H9 (cell line): ENCODE measurements at regions not wholly inside any gene's neighbourhood (a gene's known extent, or its start where the extent isn't known, plus 50 kb on each side); places are given as distances from the start of the nearest gene placed in this dataset.

Source experiments
- DNase-seq: peaks from one replicate; pipeline ENCODE4 v3.0.0-alpha.2; 2017
- H2AFZ ChIP-seq: one replicate; pipeline ENCODE4 v1.6.1; 2013; ENCODE audit warnings: mild to moderate bottlenecking, low read length, control low read depth, moderate library complexity
- H2AK5ac ChIP-seq: 2 replicates; pipeline ENCODE4 v1.6.1; 2013; ENCODE audit warnings: low read length, control low read depth, mixed read lengths; ENCODE audit not compliant: insufficient read length
- H2BK120ac ChIP-seq: one replicate; pipeline ENCODE4 v1.6.1; 2013; ENCODE audit warnings: low read depth, mild to moderate bottlenecking, low read length, control low read depth, inconsistent platforms; ENCODE audit not compliant: poor library complexity, severe bottlenecking
- H2BK12ac ChIP-seq: 2 replicates; pipeline ENCODE4 v1.6.1; 2013; ENCODE audit warnings: low read length, control low read depth, mixed read lengths, low read depth; ENCODE audit not compliant: insufficient read length
- H2BK15ac ChIP-seq: 2 replicates; pipeline ENCODE4 v1.6.1; 2013; ENCODE audit warnings: low read depth, low read length, control low read depth
- H2BK20ac ChIP-seq: one replicate; pipeline ENCODE4 v1.6.1; 2013; ENCODE audit warnings: low read depth, mild to moderate bottlenecking, low read length, control low read depth, inconsistent platforms; ENCODE audit not compliant: poor library complexity, severe bottlenecking
- H2BK5ac ChIP-seq: 2 replicates; pipeline ENCODE4 v1.6.1; 2013; ENCODE audit warnings: low read length, control low read depth, mixed read lengths; ENCODE audit not compliant: insufficient read length
- H3K14ac ChIP-seq: 2 replicates; pipeline ENCODE4 v1.6.1; 2013; ENCODE audit warnings: low read length, control low read depth; ENCODE audit not compliant: insufficient read depth
- H3K18ac ChIP-seq: 2 replicates; pipeline ENCODE4 v1.6.1; 2013; ENCODE audit warnings: low read depth, mild to moderate bottlenecking, mixed read lengths, low read length, control low read depth; ENCODE audit not compliant: insufficient read length
- H3K23ac ChIP-seq: 2 replicates; pipeline ENCODE4 v1.6.1; 2013; ENCODE audit warnings: low read length, control low read depth, mixed read lengths, low read depth; ENCODE audit not compliant: insufficient read length
- H3K23me2 ChIP-seq: 2 replicates; pipeline ENCODE4 v1.6.1; 2013; ENCODE audit warnings: low read depth, mild to moderate bottlenecking, mixed read lengths, low read length, control low read depth; ENCODE audit not compliant: insufficient read length, poor library complexity, severe bottlenecking
- H3K27ac ChIP-seq: 2 replicates; pipeline ENCODE4 v1.5.1; 2013; ENCODE audit warnings: low read length, control low read depth, mixed read lengths, low read depth; ENCODE audit not compliant: insufficient read length
- H3K27me3 ChIP-seq: 2 replicates; pipeline ENCODE4 v1.6.1; 2013; ENCODE audit warnings: low read length, control low read depth, inconsistent platforms; ENCODE audit not compliant: insufficient read depth
- H3K4ac ChIP-seq: 2 replicates; pipeline ENCODE4 v1.6.1; 2013; ENCODE audit warnings: low read depth, mild to moderate bottlenecking, control low read depth, inconsistent platforms, low read length, moderate library complexity
- H3K4me1 ChIP-seq: 2 replicates; pipeline ENCODE4 v1.6.1; 2013; ENCODE audit warnings: low read length, control low read depth, inconsistent platforms; ENCODE audit not compliant: insufficient read depth
- H3K4me2 ChIP-seq: 2 replicates; pipeline ENCODE4 v1.6.1; 2013; ENCODE audit warnings: low read length, control low read depth, mixed read lengths; ENCODE audit not compliant: insufficient read length, insufficient read depth
- H3K56ac ChIP-seq: 2 replicates; pipeline ENCODE4 v1.6.1; 2013; ENCODE audit warnings: low read depth, mild to moderate bottlenecking, mixed read lengths, low read length, control low read depth; ENCODE audit not compliant: insufficient read length
- H3K79me1 ChIP-seq: 2 replicates; pipeline ENCODE4 v1.6.1; 2013; ENCODE audit warnings: low read depth, mild to moderate bottlenecking, moderate library complexity, low read length, control low read depth, inconsistent platforms; ENCODE audit not compliant: insufficient read depth, poor library complexity, severe bottlenecking
- H3K79me2 ChIP-seq: 2 replicates; pipeline ENCODE4 v1.6.1; 2013; ENCODE audit warnings: low read length, control low read depth, inconsistent platforms; ENCODE audit not compliant: insufficient read depth
- H3K9ac ChIP-seq: 2 replicates; pipeline ENCODE4 v1.6.1; 2013; ENCODE audit warnings: low read length, control low read depth, mixed read lengths; ENCODE audit not compliant: insufficient read length; ENCODE audit errors: extremely low read depth
- H3K9me3 ChIP-seq: one replicate; pipeline ENCODE4 v1.6.1; 2013; ENCODE audit warnings: low read depth, low read length, inconsistent platforms; ENCODE audit not compliant: control insufficient read depth
- H3T11ph ChIP-seq: one replicate; pipeline ENCODE4 v1.6.1; 2013; ENCODE audit warnings: mild to moderate bottlenecking, low read length, control low read depth, inconsistent platforms
- H4K20me1 ChIP-seq: one replicate; pipeline ENCODE4 v1.6.1; 2013; ENCODE audit not compliant: control insufficient read depth, insufficient read length, insufficient read depth
- H4K5ac ChIP-seq: 2 replicates; pipeline ENCODE4 v1.6.1; 2013; ENCODE audit warnings: low read depth, mild to moderate bottlenecking, mixed read lengths, low read length, control low read depth; ENCODE audit not compliant: insufficient read length
- H4K8ac ChIP-seq: replicated peaks from 2 replicates; pipeline ENCODE4 v1.6.1; 2013; ENCODE audit warnings: low read length, control low read depth, mixed read lengths, low read depth; ENCODE audit not compliant: insufficient read length
- H4K91ac ChIP-seq: 2 replicates; pipeline ENCODE4 v1.6.1; 2013; ENCODE audit warnings: low read depth, mild to moderate bottlenecking, moderate library complexity, mixed read lengths, low read length, control low read depth; ENCODE audit not compliant: insufficient read length
- H3K27ac Mint-ChIP-seq, 3 experiments: 2 replicates in 2 of 3; 3 replicates in 1 of 3; pipeline ENCODE4 v1.8.0; 2020 to 2021; ENCODE audit warnings: mixed read lengths in 3 of 3, mild to moderate bottlenecking in 1 of 3, moderate library complexity in 1 of 3
- H3K27me3 Mint-ChIP-seq: 2 replicates; pipeline ENCODE4 v1.8.0; 2021; ENCODE audit warnings: low read depth, mild to moderate bottlenecking, moderate library complexity, mixed read lengths
- H3K36me3 Mint-ChIP-seq, 3 experiments: 2 replicates in 2 of 3; 3 replicates in 1 of 3; pipeline ENCODE4 v1.8.0; 2020 to 2021; ENCODE audit warnings: low read depth in 3 of 3, mixed read lengths in 3 of 3; ENCODE audit not compliant: insufficient read depth in 1 of 3
- H3K4me1 Mint-ChIP-seq, 2 experiments: 2 replicates each; pipeline ENCODE4 v1.8.0; 2020; ENCODE audit warnings: mixed read lengths in 2 of 2
- H3K4me3 Mint-ChIP-seq, 2 experiments: 2 replicates in 1 of 2; 3 replicates in 1 of 2; pipeline ENCODE4 v1.8.0; 2020 to 2021; ENCODE audit warnings: mild to moderate bottlenecking in 2 of 2, mixed read lengths in 2 of 2, moderate library complexity in 1 of 2
- H3K9me3 Mint-ChIP-seq, 2 experiments: 2 replicates in 1 of 2; 3 replicates in 1 of 2; pipeline ENCODE4 v1.8.0; 2020; ENCODE audit warnings: mild to moderate bottlenecking in 2 of 2, mixed read lengths in 2 of 2, moderate library complexity in 1 of 2
- WGBS: extraction: QIAGEN DNeasy Blood & Tissue Kit; methylation state at CpG from one replicate; pipeline ENCODE4 v1.1.7; 2013; ENCODE audit warnings: missing lambda C conversion rate, low lambda C conversion rate, mixed read lengths; ENCODE audit not compliant: insufficient read length; ENCODE audit errors: extremely low coverage; 5-methylcytosine and 5-hydroxymethylcytosine counted together
- TF ChIP-seq, protein P1 (sequence below): fragments of 200-600 bp; sonication (generic); conservative IDR thresholded peaks from 3 replicates; pipeline ENCODE4 v1.8.0; 2021; ENCODE audit warnings: antibody characterized with exemption, mild to moderate bottlenecking

DNA sequence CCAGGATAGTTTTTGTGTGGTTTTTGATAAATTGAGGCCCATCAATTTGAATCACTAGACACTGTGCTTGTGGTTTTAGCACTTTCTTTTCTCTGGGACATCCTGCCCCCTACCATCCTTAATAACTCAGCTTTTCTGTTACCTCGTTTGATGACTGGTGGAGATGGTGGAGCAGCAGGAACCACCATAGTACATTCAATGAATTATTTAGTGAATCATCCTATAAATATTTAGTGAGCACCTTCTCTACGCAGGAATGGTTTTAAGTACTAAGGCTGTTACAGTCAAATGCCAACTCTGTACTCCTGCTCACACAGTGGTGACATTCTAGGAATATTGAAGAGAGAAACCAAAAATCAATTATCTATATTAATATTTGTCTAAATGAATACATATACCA lies 585.2 kb downstream of the HAO1 start:
- Histone ChIP-seq H3K23ac (no peak overlapping the region), H4K8ac (no peak overlapping the region), H3T11ph (no peak overlapping the region), H3K23me2 (no peaks in the 10 kb centered on the region), H3K27me3 (no peaks in the 10 kb centered on the region), H3K27ac (no peak overlapping the region), H3K4ac (no peak overlapping the region), H3K79me2 (no peaks in the 10 kb centered on the region), H2BK20ac (no peak overlapping the region), H2AK5ac (no peak overlapping the region), H2BK12ac (no peak overlapping the region), H3K79me1 (no peaks in the 10 kb centered on the region), H3K56ac (no peak overlapping the region), H4K5ac (no peak overlapping the region), H3K4me1 (no peaks in the 10 kb centered on the region), H4K20me1 (no peaks in the 10 kb centered on the region), H4K91ac (no peak overlapping the region), H2BK15ac (no peak overlapping the region), H2BK120ac (no peak overlapping the region), H2BK5ac (no peak overlapping the region), H3K14ac (no peak overlapping the region), H3K9ac (no peak overlapping the region), H3K18ac (no peak overlapping the region), H3K9me3 (no peaks in the 10 kb centered on the region), H3K4me2 (no peak overlapping the region), H2AFZ (no peak overlapping the region)
- TF ChIP-seq, protein P1, sequence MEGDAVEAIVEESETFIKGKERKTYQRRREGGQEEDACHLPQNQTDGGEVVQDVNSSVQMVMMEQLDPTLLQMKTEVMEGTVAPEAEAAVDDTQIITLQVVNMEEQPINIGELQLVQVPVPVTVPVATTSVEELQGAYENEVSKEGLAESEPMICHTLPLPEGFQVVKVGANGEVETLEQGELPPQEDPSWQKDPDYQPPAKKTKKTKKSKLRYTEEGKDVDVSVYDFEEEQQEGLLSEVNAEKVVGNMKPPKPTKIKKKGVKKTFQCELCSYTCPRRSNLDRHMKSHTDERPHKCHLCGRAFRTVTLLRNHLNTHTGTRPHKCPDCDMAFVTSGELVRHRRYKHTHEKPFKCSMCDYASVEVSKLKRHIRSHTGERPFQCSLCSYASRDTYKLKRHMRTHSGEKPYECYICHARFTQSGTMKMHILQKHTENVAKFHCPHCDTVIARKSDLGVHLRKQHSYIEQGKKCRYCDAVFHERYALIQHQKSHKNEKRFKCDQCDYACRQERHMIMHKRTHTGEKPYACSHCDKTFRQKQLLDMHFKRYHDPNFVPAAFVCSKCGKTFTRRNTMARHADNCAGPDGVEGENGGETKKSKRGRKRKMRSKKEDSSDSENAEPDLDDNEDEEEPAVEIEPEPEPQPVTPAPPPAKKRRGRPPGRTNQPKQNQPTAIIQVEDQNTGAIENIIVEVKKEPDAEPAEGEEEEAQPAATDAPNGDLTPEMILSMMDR = no peak
- Mint-ChIP-seq H3K36me3 (no peaks in the 10 kb centered on the region), H3K4me3 (no peak overlapping the region), H3K4me1 (no peaks in the 10 kb centered on the region), H3K27me3 (no peaks in the 10 kb centered on the region), H3K9me3 (no peaks in the 10 kb centered on the region; a peak in 1 of 5 replicates), H3K27ac (no peak overlapping the region)
- DNase-seq = no peak
- WGBS = no CpG with 5 or more reads among the region's 2 CpGs
